NCI-H2196 treated with DMSO at 0.1 percent for 48 hours (cell line): ENCODE measurements at regions not wholly inside any gene's neighbourhood (a gene's known extent, or its start where the extent isn't known, plus 50 kb on each side); places are given as distances from the start of the nearest gene placed in this dataset.
A peak's percentile ranks its signal among the peaks of the same experiment; 100 is the strongest.

ENCODE experiments used
- DNase-seq: peaks from one replicate; lab custom pipeline; 2025; ENCODE audit not compliant: unreplicated experiment; lab: John Stamatoyannopoulos, UW

DNA sequence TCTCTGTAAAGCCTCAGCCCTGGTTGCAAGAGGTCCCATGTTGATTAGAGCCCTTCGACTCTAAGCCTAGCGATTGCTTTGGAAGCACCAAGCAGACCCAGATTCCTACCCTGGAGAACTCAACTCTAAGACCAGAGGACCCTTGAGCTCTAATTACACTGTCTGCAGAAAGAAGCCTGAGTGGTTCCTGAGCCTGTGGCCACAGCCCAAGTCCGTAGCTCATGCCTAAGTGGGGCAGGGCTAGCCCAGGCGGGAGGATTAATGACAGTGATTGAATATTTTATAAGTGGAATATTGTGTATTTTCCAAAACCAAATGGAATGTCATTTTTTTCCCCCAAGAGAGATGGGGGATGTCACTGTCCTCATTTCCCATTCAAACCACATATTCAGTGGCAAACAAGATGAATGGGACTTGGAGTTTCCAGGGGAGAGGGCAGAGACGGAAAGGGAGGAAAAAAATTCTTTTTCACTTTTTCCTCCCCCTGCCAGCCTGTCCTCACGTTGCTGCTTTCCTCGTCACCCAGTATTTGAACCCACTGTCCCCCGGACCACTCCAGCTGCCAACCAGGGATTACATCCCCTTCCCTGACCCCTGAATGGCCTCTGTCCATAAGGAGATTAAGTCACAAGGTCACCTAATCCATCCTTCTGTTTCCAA is 79.6 kb upstream of the CTTNBP2NL start:
- DNase-seq, result no peak

DNA sequence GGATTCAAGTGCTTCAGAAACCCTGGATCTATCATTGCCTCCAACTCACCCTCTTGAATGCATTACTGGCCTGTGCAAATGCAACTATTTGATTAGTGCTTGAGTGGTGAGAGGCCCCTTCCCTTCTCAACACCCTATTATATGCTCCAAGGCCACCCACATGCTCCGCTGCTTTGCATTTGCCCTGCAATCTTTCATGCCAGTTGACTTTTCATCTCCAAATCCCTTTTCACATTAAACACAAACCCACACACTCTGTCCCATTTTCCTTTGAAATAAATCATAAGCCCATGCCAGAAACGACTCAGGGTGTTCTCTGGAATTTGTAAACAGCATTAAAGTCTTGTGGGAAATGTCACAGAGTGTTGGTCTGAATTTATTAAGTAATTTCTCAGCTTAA is 78.9 kb upstream of the CTTNBP2NL start:
- DNase-seq, result no peak

DNA sequence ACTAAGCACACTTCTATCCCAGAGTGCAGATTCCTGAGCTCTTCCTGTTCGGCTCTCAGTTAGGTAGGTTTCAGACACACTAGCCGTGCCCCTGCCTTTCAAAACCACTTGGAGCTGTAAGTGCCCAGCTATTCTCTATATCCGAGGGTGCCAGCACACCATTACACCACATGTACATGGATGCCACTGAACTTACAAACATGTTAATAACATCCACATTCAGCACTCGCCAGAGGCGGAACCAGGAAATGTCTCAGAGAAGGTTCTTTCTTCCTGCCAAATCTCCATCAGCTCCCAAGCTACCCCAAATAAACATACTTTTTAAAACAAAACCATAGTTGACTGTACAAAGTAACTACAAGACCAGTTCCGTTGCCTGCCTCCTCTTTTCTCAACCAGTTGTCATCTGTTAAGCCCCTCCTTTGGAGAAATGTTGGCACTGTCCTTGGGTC is 78.4 kb upstream of the CTTNBP2NL start:
- DNase-seq, result no peak

DNA sequence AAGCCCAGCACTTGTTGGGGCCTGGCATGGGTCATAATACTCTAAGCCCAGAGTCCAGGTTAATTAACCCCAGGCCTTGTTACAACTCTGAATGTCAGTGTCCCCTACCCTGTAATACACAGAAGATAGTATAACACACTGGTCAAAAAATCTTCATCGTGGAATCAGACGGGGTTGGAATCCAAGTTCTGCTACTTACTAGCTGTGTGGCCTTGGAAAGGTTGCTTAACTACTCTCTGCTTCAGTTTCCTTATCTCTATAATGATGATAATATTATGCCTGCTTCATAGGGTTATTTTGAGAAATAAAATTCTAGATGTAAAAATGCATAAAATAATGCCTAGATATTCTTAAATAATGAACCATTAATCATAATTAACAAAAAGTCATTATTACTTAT is 77.8 kb upstream of the CTTNBP2NL start:
- no peak for DNase-seq

- DNase-seq, result no peak
Observed at GRCh38 chr1:112318698-112319370, 77.2 kb upstream of the CTTNBP2NL start.

- no peak for DNase-seq
Observed at GRCh38 chr1:112319371-112320040, 76.5 kb upstream of the CTTNBP2NL start.

GRCh38 chr1:112320058-112320457 is 76.0 kb upstream of the CTTNBP2NL start:
- no peak for DNase-seq

- DNase-seq, result no peak
Observed at GRCh38 chr1:112322018-112322417, 74.0 kb upstream of the CTTNBP2NL start.

DNA sequence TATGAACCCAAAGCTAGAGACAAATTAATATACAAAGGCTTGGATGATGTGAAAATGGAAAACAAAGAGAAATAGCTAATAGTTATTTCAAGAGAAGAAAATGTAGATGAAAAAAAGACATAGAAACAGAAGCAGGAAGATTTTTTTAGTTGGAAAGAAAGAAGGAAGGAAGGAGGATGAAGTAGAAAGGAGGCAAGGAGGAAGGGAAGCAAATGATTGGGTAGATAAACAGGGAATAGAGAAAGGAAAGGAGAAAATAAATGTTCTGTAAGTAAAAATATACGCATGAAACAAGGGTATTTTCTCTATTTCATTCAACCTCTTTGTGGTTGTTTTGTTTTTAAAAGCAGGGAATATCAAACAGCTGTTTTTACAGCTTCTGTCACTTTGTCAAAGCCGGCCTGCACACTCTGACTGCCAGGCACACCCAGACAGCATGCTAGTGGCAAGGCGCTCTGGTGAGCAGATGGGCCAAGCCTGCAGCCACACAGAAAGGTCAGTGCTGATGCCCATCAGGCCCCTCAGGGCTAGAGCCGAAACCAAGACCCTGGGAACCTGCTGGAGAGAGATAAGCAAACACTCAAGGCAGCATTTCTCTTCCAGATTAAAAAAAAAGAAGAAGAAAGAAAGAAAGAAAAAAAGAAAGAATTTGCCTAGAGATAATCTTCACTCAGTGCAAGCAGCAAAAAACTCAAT is 72.9 kb upstream of the CTTNBP2NL start:
- DNase-seq, result no peak

DNA sequence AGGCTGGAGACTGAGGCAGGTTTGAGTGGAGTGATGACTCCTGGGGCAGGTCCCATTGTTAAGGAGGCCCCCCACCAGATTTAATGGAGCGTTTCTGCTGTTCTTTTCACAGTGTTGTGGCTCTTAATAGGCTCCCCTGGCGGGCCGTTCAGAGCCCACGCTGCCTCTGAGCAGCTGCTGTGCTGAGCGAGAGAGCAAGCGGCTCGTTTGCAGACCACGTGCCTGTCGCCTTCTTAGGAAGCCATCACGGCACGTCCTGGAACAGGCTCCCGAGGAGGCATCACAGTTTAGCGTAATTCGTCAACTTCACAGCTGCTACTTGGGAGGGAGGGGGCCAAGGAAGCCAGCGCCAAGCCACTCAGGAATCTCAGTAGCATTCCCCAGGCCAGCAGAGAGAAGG is 70.5 kb upstream of the CTTNBP2NL start:
- no peak for DNase-seq

DNA sequence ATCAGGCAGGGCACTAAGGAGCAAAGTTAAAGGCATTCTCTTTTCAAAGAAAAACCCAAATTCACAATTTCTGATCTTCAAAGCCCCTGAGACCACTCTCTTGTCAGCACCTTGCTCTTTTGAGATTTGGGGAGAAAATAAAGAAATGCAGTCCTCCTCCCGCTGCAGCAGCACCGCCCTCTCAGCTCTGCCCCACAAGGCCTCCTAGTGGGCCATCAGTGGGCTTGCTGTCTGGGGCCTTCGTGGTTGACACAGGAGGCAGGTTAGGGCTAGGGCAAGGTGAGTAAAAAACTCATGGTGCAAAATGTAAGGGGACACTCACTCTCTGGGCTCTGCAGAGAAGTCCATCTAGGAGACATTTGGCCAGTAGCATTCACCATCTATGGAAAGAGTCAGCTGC is 67.4 kb upstream of the CTTNBP2NL start:
- DNase-seq, result no peak

DNA sequence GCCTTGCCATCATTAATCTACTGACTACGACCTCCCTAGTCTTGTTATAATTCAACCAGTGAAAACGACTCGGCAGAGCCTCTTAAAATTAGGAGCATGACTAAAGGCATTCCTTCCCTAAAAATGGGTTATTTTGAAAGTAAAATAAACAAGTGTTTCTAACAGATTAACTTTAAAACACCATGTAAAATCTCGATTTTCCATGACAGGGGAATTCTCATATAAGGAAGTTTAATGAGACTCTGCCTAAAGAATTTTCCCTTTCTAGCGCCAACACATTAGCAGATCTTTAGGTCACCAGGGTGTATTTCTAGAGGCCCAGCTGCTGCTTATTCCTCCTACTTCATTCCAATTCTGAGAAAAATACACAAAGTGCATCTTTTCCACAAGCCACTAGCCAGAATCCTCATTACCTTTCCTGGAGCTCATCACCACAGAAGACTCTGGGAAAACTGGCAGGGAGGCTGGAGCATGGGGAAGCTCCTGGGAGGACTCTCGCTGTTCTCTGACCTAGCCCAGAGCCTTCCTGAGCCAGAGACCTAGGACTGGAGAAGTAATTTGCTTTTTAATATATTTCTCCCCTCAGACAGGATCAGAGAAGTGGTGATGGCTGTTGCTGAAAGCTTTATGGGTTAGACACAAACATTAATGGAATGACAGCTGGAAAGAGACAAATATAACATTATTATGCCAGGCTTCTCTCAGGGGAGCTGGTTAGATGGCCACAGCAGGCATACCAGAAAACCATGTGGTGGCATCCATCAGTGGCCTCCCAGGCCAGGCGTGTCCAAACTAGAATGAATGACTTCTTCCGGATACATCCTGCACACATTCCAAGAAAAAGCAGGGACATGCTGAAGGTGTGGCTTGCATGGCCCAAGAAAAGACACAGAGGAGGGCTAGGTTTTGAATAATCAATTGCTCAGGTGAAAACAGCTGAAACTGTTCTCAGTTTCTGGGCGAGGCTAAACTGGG is 63.6 kb upstream of the CTTNBP2NL start:
- no peak for DNase-seq

DNA sequence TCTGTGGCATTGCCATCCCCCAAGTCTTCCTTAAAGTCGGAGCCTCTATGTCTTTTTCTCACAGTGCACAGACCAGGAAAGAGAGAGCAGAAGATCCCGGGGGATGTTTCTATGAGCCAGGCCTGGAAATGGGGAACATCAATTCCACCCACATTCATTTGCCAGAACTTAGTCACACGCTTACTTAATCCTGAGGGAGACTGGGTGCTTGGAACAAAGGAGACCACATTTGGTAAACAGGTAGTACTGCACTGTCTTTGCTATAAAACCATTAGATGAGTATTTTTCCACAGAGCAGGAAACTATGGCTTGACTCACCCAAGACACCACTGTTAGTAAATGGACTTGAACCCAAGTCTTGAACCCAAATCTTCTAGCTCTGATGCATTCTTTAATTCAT is 60.7 kb upstream of the CTTNBP2NL start:
- DNase-seq, result no peak

DNA sequence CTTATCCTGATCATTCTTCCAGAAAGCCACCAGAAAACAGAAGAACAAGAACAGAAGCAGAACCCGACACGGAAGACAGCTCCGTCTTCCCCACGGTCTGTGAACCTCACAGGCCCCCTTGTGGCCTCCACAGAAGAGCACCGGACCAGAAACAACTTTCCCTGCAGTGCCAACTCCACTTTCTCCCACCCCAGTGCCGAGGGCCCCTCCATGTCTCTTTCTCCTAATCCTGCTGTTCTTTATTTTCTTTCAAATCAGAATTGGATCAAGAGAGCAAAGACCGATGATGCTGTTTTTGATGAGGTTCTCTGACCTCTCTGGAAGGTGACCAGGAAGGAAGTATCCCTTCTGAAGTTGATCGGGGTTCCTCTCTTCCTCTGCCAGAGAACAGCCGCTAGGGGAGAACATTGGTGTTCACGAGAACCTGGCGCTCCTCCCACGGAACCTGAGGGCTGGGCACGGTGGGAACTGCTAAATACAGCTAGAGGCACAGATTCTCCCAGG is 58.9 kb upstream of the CTTNBP2NL start:
- peak; percentile 19 for DNase-seq

DNA sequence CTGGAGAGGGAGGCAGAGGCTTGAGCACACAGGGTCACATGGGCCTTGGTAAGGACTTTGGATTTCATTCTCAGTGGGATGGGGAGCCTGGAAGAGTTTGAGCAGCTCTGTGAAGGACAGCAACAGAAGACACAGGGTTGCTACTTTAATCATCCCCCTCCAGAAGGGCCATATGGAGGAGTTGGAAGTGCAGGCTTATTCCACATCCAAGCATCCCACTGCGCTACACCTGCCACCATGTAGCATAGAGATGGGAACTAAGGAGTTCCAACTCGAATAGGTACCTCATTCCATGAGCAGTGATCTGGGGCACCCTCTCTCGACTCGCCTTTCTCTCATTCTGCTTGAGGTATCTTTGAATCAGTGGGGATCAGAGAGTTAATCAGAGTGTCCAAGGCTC is 54.0 kb upstream of the CTTNBP2NL start:
- DNase-seq, result no peak

DNA sequence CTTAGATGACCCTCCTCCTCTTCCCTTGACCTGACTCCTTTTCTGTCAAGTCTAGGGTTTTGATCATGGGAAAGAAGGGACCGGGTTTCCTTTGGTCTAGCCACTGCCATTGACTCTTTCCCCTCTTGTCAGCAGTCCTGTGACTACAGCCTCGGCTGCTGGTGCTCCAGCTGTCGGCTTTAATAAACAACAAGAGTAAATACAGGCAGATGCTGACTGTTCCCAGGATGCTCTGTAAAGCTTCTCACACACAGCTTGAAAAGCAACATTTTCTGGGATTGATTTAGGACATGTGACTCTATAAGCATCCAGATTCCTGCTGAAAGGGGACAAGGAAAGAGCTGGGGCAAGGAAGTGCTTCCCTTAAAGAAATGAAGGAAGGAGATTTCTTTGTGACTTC is 53.5 kb upstream of the CTTNBP2NL start:
- DNase-seq, result no peak

- DNase-seq, result no peak
Observed at GRCh38 chr1:112344754-112345423, 51.1 kb upstream of the CTTNBP2NL start.
